ENCODE measurements at regions not wholly inside any gene's neighbourhood (a gene's known extent, or its start where the extent isn't known, plus 50 kb on each side); places are given as distances from the start of the nearest gene placed in this dataset.

DNA sequence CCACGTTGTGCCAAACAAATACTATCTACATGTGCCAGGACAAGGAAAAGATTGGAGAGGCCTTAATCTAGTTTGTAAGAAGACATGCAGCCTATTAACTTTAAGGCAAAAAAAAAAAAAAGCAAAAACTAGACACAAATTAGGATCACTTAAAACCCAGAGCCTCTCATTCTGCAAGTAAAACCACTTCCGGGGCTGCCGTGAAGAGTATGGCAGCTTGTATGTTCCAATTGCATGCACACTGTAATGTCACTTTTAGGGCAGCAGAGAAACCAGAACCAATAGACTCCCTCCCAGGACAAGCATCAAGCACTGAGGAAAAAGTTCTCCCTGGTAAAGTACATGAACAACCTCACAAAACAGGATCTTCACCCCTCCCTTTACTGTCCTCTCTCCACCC lies 70.6 kb downstream of the RSL24D1 start:
- TF ChIP-seq POLR2A (IDR thresholded peaks at IDR 0.05; ENCODE audit: low read depth) (no peak), POLR2AphosphoS5 (IDR thresholded peaks at IDR 0.05) (no peak), EP300 (IDR thresholded peaks at IDR 0.05) (no peak)
- TF ChIP-seq, protein P1, sequence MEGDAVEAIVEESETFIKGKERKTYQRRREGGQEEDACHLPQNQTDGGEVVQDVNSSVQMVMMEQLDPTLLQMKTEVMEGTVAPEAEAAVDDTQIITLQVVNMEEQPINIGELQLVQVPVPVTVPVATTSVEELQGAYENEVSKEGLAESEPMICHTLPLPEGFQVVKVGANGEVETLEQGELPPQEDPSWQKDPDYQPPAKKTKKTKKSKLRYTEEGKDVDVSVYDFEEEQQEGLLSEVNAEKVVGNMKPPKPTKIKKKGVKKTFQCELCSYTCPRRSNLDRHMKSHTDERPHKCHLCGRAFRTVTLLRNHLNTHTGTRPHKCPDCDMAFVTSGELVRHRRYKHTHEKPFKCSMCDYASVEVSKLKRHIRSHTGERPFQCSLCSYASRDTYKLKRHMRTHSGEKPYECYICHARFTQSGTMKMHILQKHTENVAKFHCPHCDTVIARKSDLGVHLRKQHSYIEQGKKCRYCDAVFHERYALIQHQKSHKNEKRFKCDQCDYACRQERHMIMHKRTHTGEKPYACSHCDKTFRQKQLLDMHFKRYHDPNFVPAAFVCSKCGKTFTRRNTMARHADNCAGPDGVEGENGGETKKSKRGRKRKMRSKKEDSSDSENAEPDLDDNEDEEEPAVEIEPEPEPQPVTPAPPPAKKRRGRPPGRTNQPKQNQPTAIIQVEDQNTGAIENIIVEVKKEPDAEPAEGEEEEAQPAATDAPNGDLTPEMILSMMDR (IDR thresholded peaks at IDR 0.05): no peak
- peaks cover 0 to under 1% (median 0%) of the 10 kb centered on the region in 4 donors for H3K9me3 ChIP-seq
- no peaks in the 10 kb centered on the region for H3K27me3 ChIP-seq
- 81% methylated on average over 3 of the region's 3 CpGs for WGBS
- intact Hi-C loops (cut with DNase I): no loop called here
- H3K4me3 ChIP-seq: no peak overlapping the region
- no peak overlapping the region for H3K27ac ChIP-seq (replicated peaks in 1 of 4)
- DNase-seq (ENCODE audit: extremely low spot score): no peak
- H3K36me3 ChIP-seq: no peaks in the 10 kb centered on the region
- H3K4me1 ChIP-seq: no peaks in the 10 kb centered on the region

DNA sequence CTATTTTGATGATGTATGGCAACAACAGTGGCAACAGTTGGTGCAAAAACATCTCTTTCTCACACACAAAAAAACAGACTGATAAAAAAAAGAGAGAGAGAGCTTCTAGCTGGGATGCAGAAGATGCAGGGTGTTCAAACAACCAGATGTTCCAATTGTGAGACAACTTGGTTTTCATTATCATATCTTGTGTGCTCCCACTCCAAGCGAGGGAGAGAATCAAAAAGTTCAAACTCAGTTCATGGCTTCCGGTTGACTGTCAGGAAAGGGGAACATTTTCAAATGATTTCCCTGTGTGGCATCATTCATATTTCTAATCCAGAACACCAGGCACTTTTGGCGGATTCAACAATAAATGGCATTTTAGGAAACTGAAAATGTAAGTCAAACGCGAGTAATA lies 72.1 kb downstream of the RSL24D1 start:
- H3K9me3 ChIP-seq: no peaks in the 10 kb centered on the region
- H3K27ac ChIP-seq (replicated peaks in 1 of 4): no peak overlapping the region
- H3K36me3 ChIP-seq: no peaks in the 10 kb centered on the region
- intact Hi-C loops (cut with DNase I): no loop called here
- no peak overlapping the region for H3K4me3 ChIP-seq
- no peaks in the 10 kb centered on the region for H3K4me1 ChIP-seq
- TF ChIP-seq POLR2A (IDR thresholded peaks at IDR 0.05; ENCODE audit: low read depth) (no peak), POLR2AphosphoS5 (IDR thresholded peaks at IDR 0.05) (no peak), EP300 (IDR thresholded peaks at IDR 0.05) (no peak)
- TF ChIP-seq, protein P1 (IDR thresholded peaks at IDR 0.05): no peak
- DNase-seq (ENCODE audit: extremely low spot score): no peak
- 61% methylated on average over 5 of the region's 5 CpGs for WGBS
- no peaks in the 10 kb centered on the region for H3K27me3 ChIP-seq

DNA sequence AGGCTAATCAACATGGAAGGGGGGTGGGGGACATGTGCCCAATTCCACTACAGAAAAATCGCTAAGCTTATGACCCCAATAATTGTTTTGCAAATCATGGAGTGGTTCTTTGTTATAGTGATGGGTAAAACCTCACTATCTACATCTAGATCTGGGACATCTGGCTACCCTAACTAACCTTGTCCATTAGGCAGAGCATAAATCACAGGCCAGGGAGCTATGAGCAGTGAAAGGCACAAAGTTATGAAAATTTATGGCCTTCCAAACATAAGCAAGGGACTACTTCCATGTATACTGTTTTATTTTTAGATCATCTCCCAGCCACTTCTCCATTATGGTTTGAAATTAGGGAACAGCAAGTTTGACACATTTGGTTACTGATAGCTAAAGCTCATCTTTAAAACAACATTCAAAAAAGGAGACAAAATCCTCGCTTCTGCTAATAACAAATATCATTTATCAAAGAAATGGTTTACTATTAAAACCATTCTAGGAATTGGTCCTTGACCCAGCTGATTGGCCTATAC lies 78.3 kb downstream of the RSL24D1 start:
- Histone ChIP-seq H3K9me3 (no peaks in the 10 kb centered on the region), H3K27ac (replicated peaks in 1 of 4) (no peak overlapping the region), H3K4me3 (no peak overlapping the region), H3K36me3 (no peaks in the 10 kb centered on the region), H3K4me1 (no peaks in the 10 kb centered on the region), H3K27me3 (no peaks in the 10 kb centered on the region)
- 72% methylated on average over 2 of the region's 2 CpGs for WGBS
- intact Hi-C loops (cut with DNase I): no loop called here
- TF ChIP-seq POLR2AphosphoS5 (IDR thresholded peaks at IDR 0.05) (no peak), EP300 (IDR thresholded peaks at IDR 0.05) (no peak), POLR2A (IDR thresholded peaks at IDR 0.05; ENCODE audit: low read depth) (no peak)
- TF ChIP-seq, protein P1 (IDR thresholded peaks at IDR 0.05): no peak
- no peak for DNase-seq (ENCODE audit: extremely low spot score)

DNA sequence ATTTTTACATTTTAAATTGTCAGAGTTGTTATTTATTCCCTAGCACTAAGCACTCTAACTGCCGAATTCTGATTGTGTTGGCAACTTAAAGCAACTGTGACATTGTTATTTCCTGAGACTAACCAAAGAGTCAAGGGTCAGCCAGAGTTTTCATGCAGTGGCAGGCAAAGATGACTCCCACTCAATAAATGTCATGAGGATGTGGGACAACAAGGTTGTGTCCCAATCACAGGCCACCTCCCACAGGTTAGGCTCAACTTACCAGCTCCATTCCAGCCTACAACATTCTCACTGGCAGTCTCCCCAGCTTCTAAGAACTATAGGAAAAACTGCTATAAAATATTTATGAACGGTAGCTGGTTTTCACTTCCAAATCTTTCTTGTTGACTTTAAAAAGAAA lies 80.1 kb downstream of the RSL24D1 start:
- H3K4me1 ChIP-seq: no peaks in the 10 kb centered on the region
- H3K4me3 ChIP-seq: no peak overlapping the region
- H3K9me3 ChIP-seq: no peaks in the 10 kb centered on the region
- DNase-seq (ENCODE audit: extremely low spot score): no peak
- TF ChIP-seq POLR2A (IDR thresholded peaks at IDR 0.05; ENCODE audit: low read depth) (no peak), POLR2AphosphoS5 (IDR thresholded peaks at IDR 0.05) (no peak), EP300 (IDR thresholded peaks at IDR 0.05) (no peak)
- TF ChIP-seq, protein P1 (IDR thresholded peaks at IDR 0.05): no peak
- WGBS: 50% methylated on average over 2 of the region's 2 CpGs
- intact Hi-C loops (cut with DNase I): no loop called here
- H3K36me3 ChIP-seq: no peaks in the 10 kb centered on the region
- H3K27ac ChIP-seq (replicated peaks in 1 of 4): no peak overlapping the region
- H3K27me3 ChIP-seq: no peaks in the 10 kb centered on the region

DNA sequence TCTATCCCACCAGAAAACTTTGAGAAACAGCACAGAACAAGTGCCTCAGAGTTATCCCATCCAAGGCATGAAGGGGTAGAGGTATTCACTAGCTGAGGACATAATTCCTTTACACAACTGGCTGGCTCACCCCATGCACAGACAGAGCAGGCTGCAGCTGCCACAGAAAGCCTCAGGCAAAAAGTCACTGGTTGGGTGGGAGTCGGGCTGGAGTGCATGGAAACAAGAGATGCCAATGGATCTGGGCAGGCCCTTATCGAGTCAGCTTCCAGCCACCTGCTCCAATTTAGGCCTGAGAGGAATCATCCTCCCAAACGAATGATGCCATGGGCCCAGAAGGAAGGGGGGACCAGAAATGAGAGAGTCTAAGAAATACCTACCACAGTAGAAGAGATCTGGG lies 83.0 kb downstream of the RSL24D1 start:
- intact Hi-C loops (cut with DNase I): no loop called here
- Histone ChIP-seq H3K4me3 (no peak overlapping the region), H3K4me1 (no peaks in the 10 kb centered on the region), H3K27me3 (no peaks in the 10 kb centered on the region), H3K27ac (replicated peaks in 1 of 4) (no peak overlapping the region), H3K9me3 (no peaks in the 10 kb centered on the region), H3K36me3 (no peaks in the 10 kb centered on the region)
- DNase-seq (ENCODE audit: extremely low spot score): no peak
- 84% methylated on average over 3 of the region's 3 CpGs for WGBS
- TF ChIP-seq POLR2AphosphoS5 (IDR thresholded peaks at IDR 0.05): no peak
- no peak for TF ChIP-seq EP300 (IDR thresholded peaks at IDR 0.05)
- no peak for TF ChIP-seq POLR2A (IDR thresholded peaks at IDR 0.05; ENCODE audit: low read depth)
- TF ChIP-seq, protein P1 (IDR thresholded peaks at IDR 0.05): no peak

All from esophagus muscularis mucosa (tissue), 4 donors.